ENCODE measurements at regions not wholly inside any gene's neighbourhood (a gene's known extent, or its start where the extent isn't known, plus 50 kb on each side); places are given as distances from the start of the nearest gene placed in this dataset.

DNA sequence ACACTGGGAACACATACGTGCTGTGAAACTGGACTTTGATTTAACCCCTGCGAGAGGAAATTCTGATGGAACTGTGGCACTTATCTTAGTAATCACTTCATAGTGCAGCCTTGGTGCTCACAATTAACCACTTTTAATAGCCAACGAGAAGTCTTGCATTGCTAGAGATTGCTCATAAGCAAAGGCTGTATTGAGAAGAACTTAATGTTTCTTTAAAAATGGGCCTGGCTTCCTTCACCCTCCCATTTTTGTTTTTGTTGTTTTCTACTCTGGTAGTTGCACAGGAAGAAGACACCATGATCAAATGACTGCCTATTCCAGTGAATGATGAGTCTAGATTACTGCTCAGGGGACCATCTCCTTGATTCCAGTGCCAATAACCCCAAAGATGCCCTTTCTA is 52.5 kb upstream of the NKAP start:
- TF ChIP-seq CTCF (IDR thresholded peaks at IDR 0.05) (no peak), POLR2A (IDR thresholded peaks at IDR 0.05) (no peak)
